SU-DHL-6 (cell line): ENCODE measurements at regions not wholly inside any gene's neighbourhood (a gene's known extent, or its start where the extent isn't known, plus 50 kb on each side); places are given as distances from the start of the nearest gene placed in this dataset.

Experiments used
- H2AFZ ChIP-seq: fragments of 200-600 bp; sonication (generic); 2 replicates; pipeline ENCODE4 v1.6.1; 2014; ENCODE audit warnings: low read depth, mild to moderate bottlenecking, moderate library complexity, mixed read lengths, antibody characterized with exemption, low read length; ENCODE audit not compliant: severe bottlenecking
- H3F3A ChIP-seq: fragments of 200-600 bp; shearing (Covaris generic); 2 replicates; pipeline ENCODE4 v1.6.0; 2016; ENCODE audit warnings: antibody characterized with exemption, mild to moderate bottlenecking; ENCODE audit not compliant: insufficient read depth
- H3K27ac ChIP-seq: fragments of 200-600 bp; sonication (generic); 2 replicates; pipeline ENCODE4 v1.5.1; 2016; ENCODE audit warnings: low read depth, mild to moderate bottlenecking, low read length, moderate library complexity, mixed read lengths
- H3K27me3 ChIP-seq: fragments of 200-600 bp; sonication (generic), shearing (Covaris generic); 2 replicates; pipeline ENCODE4 v1.6.0; 2014; ENCODE audit warnings: mild to moderate bottlenecking, low read length
- H3K36me3 ChIP-seq: fragments of 200-600 bp; sonication (generic); 2 replicates; pipeline ENCODE4 v1.6.1; 2014; ENCODE audit warnings: mild to moderate bottlenecking, low read length, mixed read lengths
- H3K4me2 ChIP-seq: fragments of 300-600, 200-600 bp; shearing (Covaris generic), sonication (generic); 2 replicates; pipeline ENCODE4 v1.6.0; 2014; ENCODE audit warnings: low read length, low read depth, mild to moderate bottlenecking; ENCODE audit not compliant: poor library complexity, severe bottlenecking
- H3K4me3 ChIP-seq: fragments of 200-600 bp; sonication (generic); 2 replicates; pipeline ENCODE4 v1.5.1; 2014; ENCODE audit warnings: antibody characterized with exemption, low read length, mild to moderate bottlenecking, mixed read lengths; ENCODE audit not compliant: insufficient read depth, poor library complexity, severe bottlenecking
- H3K79me2 ChIP-seq: fragments of 200-600 bp; sonication (generic); 2 replicates; pipeline ENCODE4 v1.6.1; 2014; ENCODE audit warnings: mild to moderate bottlenecking, low read length, moderate library complexity; ENCODE audit not compliant: insufficient read depth
- H3K9ac ChIP-seq: fragments of 200-600 bp; sonication (generic); 2 replicates; pipeline ENCODE4 v1.7.0; 2014; ENCODE audit warnings: mild to moderate bottlenecking, low read length
- H3K9me2 ChIP-seq: fragments of 200-600 bp; sonication (generic); replicated peaks from 2 replicates; pipeline ENCODE4 v1.6.1; 2014; ENCODE audit warnings: low read length; ENCODE audit not compliant: insufficient read depth
- H3K9me3 ChIP-seq: fragments of 200-600 bp; sonication (generic); 2 replicates; pipeline ENCODE4 v1.6.1; 2014; ENCODE audit warnings: low read length, mixed read lengths; ENCODE audit not compliant: insufficient read depth
- H4K20me1 ChIP-seq: fragments of 200-600 bp; sonication (generic); 2 replicates; pipeline ENCODE4 v1.6.1; 2014; ENCODE audit warnings: low read depth, mild to moderate bottlenecking, antibody characterized with exemption, low read length, moderate library complexity, mixed read lengths
- EZH2phosphoT487 ChIP-seq: fragments of 200-600 bp; sonication (generic), shearing (Covaris generic); conservative IDR thresholded peaks from 2 replicates; pipeline ENCODE4 v1.6.1; 2018; ENCODE audit warnings: mild to moderate bottlenecking, antibody characterized with exemption, low read length, moderate library complexity, mixed read lengths
- TF ChIP-seq, protein P1 (sequence below): fragments of 200-600 bp; sonication (generic); IDR thresholded peaks from one replicate; pipeline ENCODE4 v1.5.1; 2017; ENCODE audit warnings: antibody characterized with exemption, mild to moderate bottlenecking, low read length, moderate library complexity; ENCODE audit not compliant: insufficient read depth, poor library complexity, severe bottlenecking

DNA sequence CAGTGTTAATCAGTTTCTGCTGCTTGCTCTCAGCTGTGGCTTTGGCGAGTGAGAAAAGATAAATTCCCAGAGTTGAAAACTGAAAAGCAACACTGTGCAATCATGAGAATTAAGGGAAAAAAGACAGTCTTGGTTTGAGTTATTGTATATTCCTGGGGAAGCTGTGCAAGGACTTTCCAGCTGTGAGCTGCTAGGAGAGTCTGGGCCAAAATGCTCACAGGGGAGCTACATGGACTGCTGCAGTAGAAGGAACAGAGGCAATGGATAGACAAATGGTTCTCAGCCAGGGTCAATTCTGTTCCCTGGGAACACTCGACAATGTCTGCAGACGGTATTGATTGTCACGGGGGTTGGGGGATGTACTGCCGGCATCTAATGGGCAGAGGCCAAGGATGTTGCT lies 102.0 kb upstream of the ADAMTS18 start:
- Histone ChIP-seq H3K27ac (no peak overlapping the region), H3K79me2 (no peaks in the 10 kb centered on the region), H3K9me2 (no peaks in the 10 kb centered on the region), H4K20me1 (no peaks in the 10 kb centered on the region), H3K27me3 (no peaks in the 10 kb centered on the region), H3K36me3 (no peaks in the 10 kb centered on the region), H3K9ac (no peak overlapping the region), H3K4me2 (no peak overlapping the region), H3K4me3 (no peak overlapping the region), H3K9me3 (no peaks in the 10 kb centered on the region), H3F3A (no peaks in the 10 kb centered on the region), H2AFZ (no peak overlapping the region)
- TF ChIP-seq, protein P1, sequence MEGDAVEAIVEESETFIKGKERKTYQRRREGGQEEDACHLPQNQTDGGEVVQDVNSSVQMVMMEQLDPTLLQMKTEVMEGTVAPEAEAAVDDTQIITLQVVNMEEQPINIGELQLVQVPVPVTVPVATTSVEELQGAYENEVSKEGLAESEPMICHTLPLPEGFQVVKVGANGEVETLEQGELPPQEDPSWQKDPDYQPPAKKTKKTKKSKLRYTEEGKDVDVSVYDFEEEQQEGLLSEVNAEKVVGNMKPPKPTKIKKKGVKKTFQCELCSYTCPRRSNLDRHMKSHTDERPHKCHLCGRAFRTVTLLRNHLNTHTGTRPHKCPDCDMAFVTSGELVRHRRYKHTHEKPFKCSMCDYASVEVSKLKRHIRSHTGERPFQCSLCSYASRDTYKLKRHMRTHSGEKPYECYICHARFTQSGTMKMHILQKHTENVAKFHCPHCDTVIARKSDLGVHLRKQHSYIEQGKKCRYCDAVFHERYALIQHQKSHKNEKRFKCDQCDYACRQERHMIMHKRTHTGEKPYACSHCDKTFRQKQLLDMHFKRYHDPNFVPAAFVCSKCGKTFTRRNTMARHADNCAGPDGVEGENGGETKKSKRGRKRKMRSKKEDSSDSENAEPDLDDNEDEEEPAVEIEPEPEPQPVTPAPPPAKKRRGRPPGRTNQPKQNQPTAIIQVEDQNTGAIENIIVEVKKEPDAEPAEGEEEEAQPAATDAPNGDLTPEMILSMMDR: no peak
- no peak for TF ChIP-seq EZH2phosphoT487

DNA sequence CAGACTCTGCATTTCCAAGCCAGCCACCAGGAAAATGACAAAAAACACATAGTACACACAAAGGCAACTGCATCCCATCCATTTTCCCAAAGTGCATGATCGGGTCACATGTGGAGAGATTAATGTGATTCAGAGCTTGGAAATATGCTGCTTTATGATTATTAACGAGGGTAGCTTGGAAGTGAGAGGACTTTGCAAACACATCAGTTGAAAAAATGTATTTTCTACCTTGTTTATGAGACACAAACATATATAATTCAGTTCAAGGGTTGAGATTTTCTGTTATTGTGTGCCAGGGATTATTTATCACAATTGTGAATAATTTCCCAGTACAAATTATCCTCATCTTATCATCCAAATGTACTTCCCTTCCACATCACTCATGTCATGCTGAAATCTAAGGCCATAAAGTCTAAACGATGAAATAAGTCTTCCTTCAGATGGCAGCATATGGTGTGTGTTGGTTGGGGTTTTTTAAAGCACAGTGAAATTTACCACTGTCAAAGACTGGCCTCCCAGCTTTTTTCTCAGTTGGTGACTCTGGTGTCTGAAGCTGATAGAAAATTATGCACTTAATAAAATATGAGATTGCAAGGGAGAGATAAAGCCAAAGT lies 104.7 kb upstream of the ADAMTS18 start:
- H3K27me3 ChIP-seq: no peaks in the 10 kb centered on the region
- no peak overlapping the region for H2AFZ ChIP-seq
- H3K9me2 ChIP-seq: no peaks in the 10 kb centered on the region
- H3K27ac ChIP-seq: no peak overlapping the region
- no peak overlapping the region for H3K4me3 ChIP-seq
- TF ChIP-seq, protein P1: no peak
- TF ChIP-seq EZH2phosphoT487: no peak
- no peaks in the 10 kb centered on the region for H3K36me3 ChIP-seq
- no peaks in the 10 kb centered on the region for H3K79me2 ChIP-seq
- H3K4me2 ChIP-seq: no peak overlapping the region
- no peaks in the 10 kb centered on the region for H3F3A ChIP-seq
- no peaks in the 10 kb centered on the region for H4K20me1 ChIP-seq
- H3K9me3 ChIP-seq: no peaks in the 10 kb centered on the region
- H3K9ac ChIP-seq: no peak overlapping the region

GRCh38 chr16:77540646-77541045 lies 105.8 kb upstream of the ADAMTS18 start:
- Histone ChIP-seq H3F3A (no peaks in the 10 kb centered on the region), H3K27ac (no peak overlapping the region), H3K36me3 (no peaks in the 10 kb centered on the region), H3K4me2 (no peak overlapping the region), H3K9me2 (no peaks in the 10 kb centered on the region), H4K20me1 (no peaks in the 10 kb centered on the region), H3K9ac (no peak overlapping the region), H3K79me2 (no peaks in the 10 kb centered on the region), H3K27me3 (no peaks in the 10 kb centered on the region), H3K9me3 (no peaks in the 10 kb centered on the region), H2AFZ (no peak overlapping the region), H3K4me3 (no peak overlapping the region)
- TF ChIP-seq, protein P1: no peak
- no peak for TF ChIP-seq EZH2phosphoT487
